ENCODE measurements at regions not wholly inside any gene's neighbourhood (a gene's known extent, or its start where the extent isn't known, plus 50 kb on each side); places are given as distances from the start of the nearest gene placed in this dataset.

DNA sequence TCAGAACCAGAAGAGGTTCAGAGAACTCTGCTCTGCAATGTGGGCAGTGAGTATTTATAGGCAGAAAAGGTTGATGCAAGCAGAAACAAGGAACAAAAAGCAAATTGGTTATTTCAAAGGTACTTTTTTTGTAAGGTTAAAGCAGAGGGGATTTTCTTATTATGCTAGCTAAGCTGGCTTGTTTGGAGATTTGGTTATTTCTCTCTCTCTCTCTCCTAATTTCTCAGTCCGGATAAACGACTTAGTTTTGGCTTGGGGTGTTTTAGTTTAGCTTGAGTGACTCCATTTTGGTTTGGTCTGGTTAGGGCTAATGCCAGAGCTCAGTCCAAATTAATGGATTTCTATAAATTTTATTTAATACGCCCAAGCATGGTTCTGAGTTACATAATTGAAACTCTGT is 566.8 kb downstream of the SH2D4B start:
- TF ChIP-seq, protein P1, sequence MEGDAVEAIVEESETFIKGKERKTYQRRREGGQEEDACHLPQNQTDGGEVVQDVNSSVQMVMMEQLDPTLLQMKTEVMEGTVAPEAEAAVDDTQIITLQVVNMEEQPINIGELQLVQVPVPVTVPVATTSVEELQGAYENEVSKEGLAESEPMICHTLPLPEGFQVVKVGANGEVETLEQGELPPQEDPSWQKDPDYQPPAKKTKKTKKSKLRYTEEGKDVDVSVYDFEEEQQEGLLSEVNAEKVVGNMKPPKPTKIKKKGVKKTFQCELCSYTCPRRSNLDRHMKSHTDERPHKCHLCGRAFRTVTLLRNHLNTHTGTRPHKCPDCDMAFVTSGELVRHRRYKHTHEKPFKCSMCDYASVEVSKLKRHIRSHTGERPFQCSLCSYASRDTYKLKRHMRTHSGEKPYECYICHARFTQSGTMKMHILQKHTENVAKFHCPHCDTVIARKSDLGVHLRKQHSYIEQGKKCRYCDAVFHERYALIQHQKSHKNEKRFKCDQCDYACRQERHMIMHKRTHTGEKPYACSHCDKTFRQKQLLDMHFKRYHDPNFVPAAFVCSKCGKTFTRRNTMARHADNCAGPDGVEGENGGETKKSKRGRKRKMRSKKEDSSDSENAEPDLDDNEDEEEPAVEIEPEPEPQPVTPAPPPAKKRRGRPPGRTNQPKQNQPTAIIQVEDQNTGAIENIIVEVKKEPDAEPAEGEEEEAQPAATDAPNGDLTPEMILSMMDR (IDR thresholded peaks at IDR 0.05) = no peak
- no peak for TF ChIP-seq POLR2A (IDR thresholded peaks at IDR 0.05)
